ENCODE measurements at regions not wholly inside any gene's neighbourhood (a gene's known extent, or its start where the extent isn't known, plus 50 kb on each side); places are given as distances from the start of the nearest gene placed in this dataset.

- TF ChIP-seq EZH2phosphoT487 (IDR thresholded peaks at IDR 0.05) = no peak
- no peak for TF ChIP-seq EZH2 (IDR thresholded peaks at IDR 0.05)
Observed at GRCh38 chr1:98047171-98047570, 126.3 kb upstream of the DPYD start.

All from neural progenitor cell (in vitro differentiated cells).